IMR-90 (cell line): ENCODE measurements at regions not wholly inside any gene's neighbourhood (a gene's known extent, or its start where the extent isn't known, plus 50 kb on each side); places are given as distances from the start of the nearest gene placed in this dataset.

ENCODE experiments used
- CEBPB ChIP-seq: IDR thresholded peaks from 2 replicates; pipeline ENCODE4 v1.6.1; 2012; ENCODE audit warnings: low read depth, low read length, improper control_type of control experiment
- FOS ChIP-seq: fragments of 150-350 bp; IDR thresholded peaks from 2 replicates; pipeline ENCODE4 v1.6.1; 2016; ENCODE audit warnings: low read depth, low read length
- MAFK ChIP-seq: IDR thresholded peaks from 2 replicates; pipeline ENCODE4 v1.6.1; 2012; ENCODE audit warnings: low read depth, low read length, improper control_type of control experiment
- MAZ ChIP-seq: IDR thresholded peaks from 2 replicates; pipeline ENCODE4 v1.6.1; 2012; ENCODE audit warnings: low read depth, mild to moderate bottlenecking, low read length, improper control_type of control experiment, moderate library complexity, borderline replicate concordance
- MXI1 ChIP-seq: IDR thresholded peaks from 2 replicates; pipeline ENCODE4 v1.6.1; 2012; ENCODE audit warnings: low read depth, mild to moderate bottlenecking, low read length, moderate library complexity, borderline replicate concordance
- POLR2A ChIP-seq: IDR thresholded peaks from 2 replicates; pipeline ENCODE4 v1.6.1; 2012; ENCODE audit warnings: mild to moderate bottlenecking, low read depth, low read length
- RAD21 ChIP-seq: IDR thresholded peaks from 2 replicates; pipeline ENCODE4 v1.6.1; 2012; ENCODE audit warnings: low read length, improper control_type of control experiment
- RCOR1 ChIP-seq: IDR thresholded peaks from 2 replicates; pipeline ENCODE4 v1.6.1; 2012; ENCODE audit warnings: mild to moderate bottlenecking, low read length, improper control_type of control experiment; ENCODE audit not compliant: insufficient replicate concordance
- RFX5 ChIP-seq: IDR thresholded peaks from 2 replicates; pipeline ENCODE4 v1.8.0; 2012; ENCODE audit warnings: low read depth, mild to moderate bottlenecking, low read length, moderate library complexity
- SMC3 ChIP-seq: fragments of 150-350 bp; IDR thresholded peaks from 2 replicates; pipeline ENCODE4 v1.6.1; 2016; ENCODE audit warnings: low read depth, mild to moderate bottlenecking, antibody characterized with exemption, low read length, moderate library complexity
- TF ChIP-seq, protein P1 (sequence below): conservative IDR thresholded peaks from 2 replicates; pipeline ENCODE4 v1.5.1; 2012; ENCODE audit warnings: mild to moderate bottlenecking, low read depth, low read length, improper control_type of control experiment

DNA sequence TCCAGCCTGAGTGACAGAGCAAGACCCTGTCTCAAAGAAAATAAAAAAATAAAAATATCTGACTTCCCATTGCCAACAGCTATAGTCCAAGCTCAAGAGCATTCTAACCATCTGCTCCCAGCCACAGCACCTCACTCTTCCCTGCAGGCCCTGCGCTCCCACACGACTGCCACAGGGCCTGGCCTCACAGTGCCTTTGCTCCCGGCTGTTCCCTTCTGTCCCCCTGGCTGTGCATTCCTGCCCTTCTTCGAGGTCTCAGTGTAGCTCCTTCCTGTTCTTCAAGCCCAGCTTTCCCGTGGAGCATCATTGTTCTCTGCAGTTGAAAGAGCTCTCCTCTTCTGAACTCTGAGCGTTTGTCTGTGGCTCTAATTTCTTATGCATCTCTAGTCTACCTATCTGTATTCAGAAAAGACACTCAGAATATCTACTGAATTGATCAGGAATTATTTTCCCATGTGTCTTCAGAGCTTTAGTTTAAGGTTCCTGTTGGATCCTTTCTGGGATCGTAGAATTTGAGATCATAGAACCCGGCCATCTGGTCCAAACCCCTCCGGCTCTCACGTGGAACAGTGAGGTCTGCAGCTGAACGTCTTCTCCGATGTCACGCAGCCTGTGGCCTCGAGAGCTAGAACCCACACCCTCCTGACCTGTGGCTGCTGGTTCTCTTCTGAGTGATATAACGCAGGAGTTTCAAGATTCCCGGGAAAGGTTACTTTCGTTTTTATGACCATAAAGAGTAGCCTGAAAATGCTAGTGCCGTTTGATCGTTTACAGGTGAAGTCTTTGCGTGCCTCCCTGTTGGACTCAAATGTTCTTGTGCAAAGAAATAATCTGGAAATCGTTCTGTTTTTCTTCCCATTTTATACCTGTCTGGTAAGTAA is 54.4 kb downstream of the DOP1B start:
- no peak for TF ChIP-seq POLR2A
- no peak for TF ChIP-seq RCOR1
- TF ChIP-seq, protein P1, sequence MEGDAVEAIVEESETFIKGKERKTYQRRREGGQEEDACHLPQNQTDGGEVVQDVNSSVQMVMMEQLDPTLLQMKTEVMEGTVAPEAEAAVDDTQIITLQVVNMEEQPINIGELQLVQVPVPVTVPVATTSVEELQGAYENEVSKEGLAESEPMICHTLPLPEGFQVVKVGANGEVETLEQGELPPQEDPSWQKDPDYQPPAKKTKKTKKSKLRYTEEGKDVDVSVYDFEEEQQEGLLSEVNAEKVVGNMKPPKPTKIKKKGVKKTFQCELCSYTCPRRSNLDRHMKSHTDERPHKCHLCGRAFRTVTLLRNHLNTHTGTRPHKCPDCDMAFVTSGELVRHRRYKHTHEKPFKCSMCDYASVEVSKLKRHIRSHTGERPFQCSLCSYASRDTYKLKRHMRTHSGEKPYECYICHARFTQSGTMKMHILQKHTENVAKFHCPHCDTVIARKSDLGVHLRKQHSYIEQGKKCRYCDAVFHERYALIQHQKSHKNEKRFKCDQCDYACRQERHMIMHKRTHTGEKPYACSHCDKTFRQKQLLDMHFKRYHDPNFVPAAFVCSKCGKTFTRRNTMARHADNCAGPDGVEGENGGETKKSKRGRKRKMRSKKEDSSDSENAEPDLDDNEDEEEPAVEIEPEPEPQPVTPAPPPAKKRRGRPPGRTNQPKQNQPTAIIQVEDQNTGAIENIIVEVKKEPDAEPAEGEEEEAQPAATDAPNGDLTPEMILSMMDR: no peak
- no peak for TF ChIP-seq RAD21
- TF ChIP-seq SMC3: no peak
- no peak for TF ChIP-seq MXI1
- TF ChIP-seq MAZ: no peak
- TF ChIP-seq CEBPB: no peak
- no peak for TF ChIP-seq RFX5
- no peak for TF ChIP-seq FOS
- no peak for TF ChIP-seq MAFK
